HepG2 (cell line): ENCODE measurements at regions not wholly inside any gene's neighbourhood (a gene's known extent, or its start where the extent isn't known, plus 50 kb on each side); places are given as distances from the start of the nearest gene placed in this dataset.

ENCODE experiments used
- AGO2 ChIP-seq: fragments of 200-400 bp; formaldehyde crosslinking; optimal IDR thresholded peaks from 2 replicates; pipeline ENCODE3; 2017; ENCODE audit warnings: mild to moderate bottlenecking, low read depth, low read length, moderate library complexity
- DMAP1 ChIP-seq: IDR thresholded peaks from 2 replicates; pipeline ENCODE4 v1.6.1; 2016
- GATAD1 ChIP-seq: IDR thresholded peaks from 2 replicates; pipeline ENCODE4 v1.6.1; 2016; ENCODE audit warnings: missing genetic modification reagents, missing compliant biosample characterization
- JUN ChIP-seq: sonication (generic); formaldehyde crosslinking; IDR thresholded peaks from 2 replicates; pipeline ENCODE4 v1.4.0; 2020; ENCODE audit warnings: mild to moderate bottlenecking, missing genetic modification reagents
- KAT2B ChIP-seq: fragments of 150-350 bp; IDR thresholded peaks from 2 replicates; pipeline ENCODE4 v1.6.1; 2014; ENCODE audit warnings: low read depth, low read length, borderline replicate concordance
- KLF11 ChIP-seq: IDR thresholded peaks from 2 replicates; pipeline ENCODE4 v1.6.1; 2016; ENCODE audit warnings: missing compliant biosample characterization
- MEF2D ChIP-seq: sonication (generic); formaldehyde crosslinking; IDR thresholded peaks from 2 replicates; pipeline ENCODE4 v1.5.1; 2020; ENCODE audit warnings: mild to moderate bottlenecking, missing genetic modification reagents
- MYNN ChIP-seq: sonication (generic); formaldehyde crosslinking; IDR thresholded peaks from 2 replicates; pipeline ENCODE4 v1.4.0; 2020; ENCODE audit warnings: mild to moderate bottlenecking, low read depth, missing genetic modification reagents
- NR2C2 ChIP-seq: sonication (generic); formaldehyde crosslinking; IDR thresholded peaks from 2 replicates; pipeline ENCODE4 v1.4.0; 2020; ENCODE audit warnings: missing genetic modification reagents, mild to moderate bottlenecking, moderate library complexity, borderline replicate concordance
- PHF20 ChIP-seq: sonication (generic); formaldehyde crosslinking; IDR thresholded peaks from 2 replicates; pipeline ENCODE4 v1.5.0; 2020; ENCODE audit warnings: mild to moderate bottlenecking, missing genetic modification reagents
- SMARCC2 ChIP-seq: fragments of 450-650 bp; IDR thresholded peaks from 2 replicates; pipeline ENCODE4 v1.6.1; 2017; ENCODE audit warnings: antibody characterized with exemption, mild to moderate bottlenecking
- SMYD3 ChIP-seq: sonication (generic); formaldehyde crosslinking; IDR thresholded peaks from 2 replicates; pipeline ENCODE4 v1.8.1; 2023; ENCODE audit warnings: mild to moderate bottlenecking, missing genetic modification reagents
- SP1 ChIP-seq, 2 experiments: fragments of 450-650 bp in 1 of 2; sonication (generic) in 1 of 2; formaldehyde crosslinking in 1 of 2; IDR thresholded peaks; 2 replicates each; pipeline versions ENCODE4 v1.4.0 to v1.6.1; 2016 to 2020; ENCODE audit warnings: missing genetic modification reagents in 1 of 2
- TOPORS ChIP-seq: sonication (generic); formaldehyde crosslinking; IDR thresholded peaks from 2 replicates; pipeline ENCODE4 v1.8.0; 2023; ENCODE audit warnings: mild to moderate bottlenecking, missing genetic modification reagents
- ZFY ChIP-seq: sonication (generic); formaldehyde crosslinking; IDR thresholded peaks from 2 replicates; pipeline ENCODE4 v1.4.0; 2020; ENCODE audit warnings: missing genetic modification reagents
- ZNF234 ChIP-seq: sonication (generic); formaldehyde crosslinking; conservative IDR thresholded peaks from 2 replicates; pipeline ENCODE4 v1.5.1; 2020; ENCODE audit warnings: mild to moderate bottlenecking, missing genetic modification reagents
- ZNF572 ChIP-seq: sonication (generic); formaldehyde crosslinking; IDR thresholded peaks from 2 replicates; pipeline ENCODE4 v1.5.1; 2020; ENCODE audit warnings: mild to moderate bottlenecking, missing genetic modification reagents
- ZNF713 ChIP-seq: sonication (generic); formaldehyde crosslinking; IDR thresholded peaks from 2 replicates; pipeline ENCODE4 v1.4.0; 2020; ENCODE audit warnings: mild to moderate bottlenecking, missing genetic modification reagents
- TF ChIP-seq, protein P1 (sequence below): sonication (generic); formaldehyde crosslinking; conservative IDR thresholded peaks from 2 replicates; pipeline ENCODE4 v1.8.0; 2022; ENCODE audit warnings: mild to moderate bottlenecking, moderate library complexity, missing genetic modification reagents
- TF ChIP-seq, protein P2 (sequence below): sonication (generic); formaldehyde crosslinking; conservative IDR thresholded peaks from 2 replicates; pipeline ENCODE4 v1.4.0; 2020; ENCODE audit warnings: missing genetic modification reagents
- TF ChIP-seq, protein P3 (sequence below): sonication (generic); formaldehyde crosslinking; IDR thresholded peaks from 2 replicates; pipeline ENCODE4 v1.5.0; 2020; ENCODE audit warnings: missing genetic modification reagents, mild to moderate bottlenecking, borderline replicate concordance
- TF ChIP-seq, protein P4 (sequence below), 2 experiments: sonication (generic) in 1 of 2; formaldehyde crosslinking in 1 of 2; IDR thresholded peaks; 2 replicates each; pipeline versions ENCODE4 v1.4.0 to v1.6.1; 2018 to 2020; ENCODE audit warnings: missing genetic modification reagents in 2 of 2, borderline replicate concordance in 1 of 2, low read depth in 1 of 2, mild to moderate bottlenecking in 1 of 2, missing biosample characterization in 1 of 2
- TF ChIP-seq, protein P5 (sequence below): conservative IDR thresholded peaks from 2 replicates; pipeline ENCODE4 v1.6.1; 2018; ENCODE audit warnings: missing genetic modification reagents

DNA sequence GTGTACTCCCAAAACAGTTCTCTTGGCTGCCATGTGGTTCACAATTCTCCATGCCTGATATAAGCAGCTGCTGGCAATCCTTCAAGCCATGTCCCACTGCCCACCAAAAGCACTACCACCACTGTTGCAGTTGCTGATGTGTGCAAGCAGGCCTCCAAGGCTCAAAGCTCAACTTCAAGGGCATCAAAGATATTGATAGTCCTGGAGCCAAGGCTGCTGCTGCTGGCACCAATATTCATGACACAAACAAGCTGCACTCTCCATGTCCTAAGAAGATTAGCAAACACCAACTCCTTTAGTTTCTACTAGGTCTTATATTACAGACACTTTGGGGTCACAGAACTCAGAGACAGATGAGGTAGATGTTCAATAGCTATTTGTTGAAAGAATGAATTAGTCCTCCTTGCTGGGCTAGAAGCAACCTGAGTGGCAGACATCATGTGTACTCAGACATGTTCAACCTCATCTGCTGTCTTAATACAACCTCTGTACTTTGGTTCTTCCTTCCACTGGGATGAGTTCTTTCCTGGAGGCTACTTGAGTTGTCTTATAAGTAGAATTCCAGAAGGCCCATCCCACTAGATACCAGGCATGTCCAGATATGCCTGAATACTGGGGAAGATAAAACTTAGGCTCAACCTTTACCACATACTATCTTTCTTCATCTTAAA lies 104.5 kb upstream of the UGP2 start (continued):
- TF ChIP-seq, protein P1, sequence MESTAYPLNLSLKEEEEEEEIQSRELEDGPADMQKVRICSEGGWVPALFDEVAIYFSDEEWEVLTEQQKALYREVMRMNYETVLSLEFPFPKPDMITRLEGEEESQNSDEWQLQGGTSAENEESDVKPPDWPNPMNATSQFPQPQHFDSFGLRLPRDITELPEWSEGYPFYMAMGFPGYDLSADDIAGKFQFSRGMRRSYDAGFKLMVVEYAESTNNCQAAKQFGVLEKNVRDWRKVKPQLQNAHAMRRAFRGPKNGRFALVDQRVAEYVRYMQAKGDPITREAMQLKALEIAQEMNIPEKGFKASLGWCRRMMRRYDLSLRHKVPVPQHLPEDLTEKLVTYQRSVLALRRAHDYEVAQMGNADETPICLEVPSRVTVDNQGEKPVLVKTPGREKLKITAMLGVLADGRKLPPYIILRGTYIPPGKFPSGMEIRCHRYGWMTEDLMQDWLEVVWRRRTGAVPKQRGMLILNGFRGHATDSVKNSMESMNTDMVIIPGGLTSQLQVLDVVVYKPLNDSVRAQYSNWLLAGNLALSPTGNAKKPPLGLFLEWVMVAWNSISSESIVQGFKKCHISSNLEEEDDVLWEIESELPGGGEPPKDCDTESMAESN (CRISPR knock-in tag) = 0 out of 2 replicates have a peak, but pooled peaks have one; percentile 42
- no peak for TF ChIP-seq ZNF572 (CRISPR knock-in tag)
- peak; percentile 75 for TF ChIP-seq GATAD1 (CRISPR knock-in tag)
- TF ChIP-seq, protein P2, sequence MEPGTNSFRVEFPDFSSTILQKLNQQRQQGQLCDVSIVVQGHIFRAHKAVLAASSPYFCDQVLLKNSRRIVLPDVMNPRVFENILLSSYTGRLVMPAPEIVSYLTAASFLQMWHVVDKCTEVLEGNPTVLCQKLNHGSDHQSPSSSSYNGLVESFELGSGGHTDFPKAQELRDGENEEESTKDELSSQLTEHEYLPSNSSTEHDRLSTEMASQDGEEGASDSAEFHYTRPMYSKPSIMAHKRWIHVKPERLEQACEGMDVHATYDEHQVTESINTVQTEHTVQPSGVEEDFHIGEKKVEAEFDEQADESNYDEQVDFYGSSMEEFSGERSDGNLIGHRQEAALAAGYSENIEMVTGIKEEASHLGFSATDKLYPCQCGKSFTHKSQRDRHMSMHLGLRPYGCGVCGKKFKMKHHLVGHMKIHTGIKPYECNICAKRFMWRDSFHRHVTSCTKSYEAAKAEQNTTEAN (CRISPR knock-in tag) = peak; percentile 76; the same call in 1 of the 2 replicates
- TF ChIP-seq MEF2D (CRISPR knock-in tag) = peak; percentile 47; the same call in 1 of the 2 replicates
- TF ChIP-seq AGO2 = no peak
- TF ChIP-seq, protein P3, sequence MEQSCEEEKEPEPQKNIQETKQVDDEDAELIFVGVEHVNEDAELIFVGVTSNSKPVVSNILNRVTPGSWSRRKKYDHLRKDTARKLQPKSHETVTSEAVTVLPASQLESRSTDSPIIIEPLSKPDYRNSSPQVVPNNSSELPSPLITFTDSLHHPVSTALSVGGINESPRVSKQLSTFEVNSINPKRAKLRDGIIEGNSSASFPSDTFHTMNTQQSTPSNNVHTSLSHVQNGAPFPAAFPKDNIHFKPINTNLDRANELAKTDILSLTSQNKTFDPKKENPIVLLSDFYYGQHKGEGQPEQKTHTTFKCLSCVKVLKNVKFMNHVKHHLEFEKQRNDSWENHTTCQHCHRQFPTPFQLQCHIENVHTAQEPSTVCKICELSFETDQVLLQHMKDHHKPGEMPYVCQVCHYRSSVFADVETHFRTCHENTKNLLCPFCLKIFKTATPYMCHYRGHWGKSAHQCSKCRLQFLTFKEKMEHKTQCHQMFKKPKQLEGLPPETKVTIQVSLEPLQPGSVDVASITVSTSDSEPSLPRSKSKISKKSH (CRISPR knock-in tag) = no peak
- TF ChIP-seq JUN = no peak
- TF ChIP-seq ZNF234 (CRISPR knock-in tag) = no peak
- TF ChIP-seq, protein P4, sequence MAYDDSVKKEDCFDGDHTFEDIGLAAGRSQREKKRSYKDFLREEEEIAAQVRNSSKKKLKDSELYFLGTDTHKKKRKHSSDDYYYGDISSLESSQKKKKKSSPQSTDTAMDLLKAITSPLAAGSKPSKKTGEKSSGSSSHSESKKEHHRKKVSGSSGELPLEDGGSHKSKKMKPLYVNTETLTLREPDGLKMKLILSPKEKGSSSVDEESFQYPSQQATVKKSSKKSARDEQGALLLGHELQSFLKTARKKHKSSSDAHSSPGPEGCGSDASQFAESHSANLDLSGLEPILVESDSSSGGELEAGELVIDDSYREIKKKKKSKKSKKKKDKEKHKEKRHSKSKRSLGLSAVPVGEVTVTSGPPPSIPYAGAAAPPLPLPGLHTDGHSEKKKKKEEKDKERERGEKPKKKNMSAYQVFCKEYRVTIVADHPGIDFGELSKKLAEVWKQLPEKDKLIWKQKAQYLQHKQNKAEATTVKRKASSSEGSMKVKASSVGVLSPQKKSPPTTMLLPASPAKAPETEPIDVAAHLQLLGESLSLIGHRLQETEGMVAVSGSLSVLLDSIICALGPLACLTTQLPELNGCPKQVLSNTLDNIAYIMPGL (CRISPR knock-in tag; IDR thresholded peaks at IDR 0.05; ENCODE audit: borderline replicate concordance in 1 of 2, low read depth in 1 of 2) = no peak
- no peak for TF ChIP-seq KLF11 (CRISPR knock-in tag)
- TF ChIP-seq TOPORS (CRISPR knock-in tag) = peak; percentile 56; the same call in 1 of the 2 replicates
- TF ChIP-seq SMYD3 = no peak
- TF ChIP-seq KAT2B = no peak
- no peak for TF ChIP-seq SP1 (IDR thresholded peaks at IDR 0.05)
- no peak for TF ChIP-seq SP1 (CRISPR knock-in tag; IDR thresholded peaks at IDR 0.05)
- TF ChIP-seq NR2C2 (CRISPR knock-in tag) = peak; percentile 53; the same call in 1 of the 2 replicates
- TF ChIP-seq SMARCC2 = no peak
- 0 out of 2 replicates have a peak, but pooled peaks have one; percentile 23 for TF ChIP-seq PHF20
- peak; percentile 76 for TF ChIP-seq ZFY (CRISPR knock-in tag)
- TF ChIP-seq DMAP1 (CRISPR knock-in tag) = no peak
- no peak for TF ChIP-seq ZNF713 (CRISPR knock-in tag)
- no peak for TF ChIP-seq MYNN (CRISPR knock-in tag)
- TF ChIP-seq, protein P5, sequence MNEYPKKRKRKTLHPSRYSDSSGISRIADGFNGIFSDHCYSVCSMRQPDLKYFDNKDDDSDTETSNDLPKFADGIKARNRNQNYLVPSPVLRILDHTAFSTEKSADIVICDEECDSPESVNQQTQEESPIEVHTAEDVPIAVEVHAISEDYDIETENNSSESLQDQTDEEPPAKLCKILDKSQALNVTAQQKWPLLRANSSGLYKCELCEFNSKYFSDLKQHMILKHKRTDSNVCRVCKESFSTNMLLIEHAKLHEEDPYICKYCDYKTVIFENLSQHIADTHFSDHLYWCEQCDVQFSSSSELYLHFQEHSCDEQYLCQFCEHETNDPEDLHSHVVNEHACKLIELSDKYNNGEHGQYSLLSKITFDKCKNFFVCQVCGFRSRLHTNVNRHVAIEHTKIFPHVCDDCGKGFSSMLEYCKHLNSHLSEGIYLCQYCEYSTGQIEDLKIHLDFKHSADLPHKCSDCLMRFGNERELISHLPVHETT = no peak
